Activated naive CD8-positive, alpha-beta T cell treated with anti-CD3 and anti-CD28 coated beads, Interleukin-2, amount 10 ng/mL, durations not matched to agents 7 days and 5 days (primary cell): ENCODE measurements at regions not wholly inside any gene's neighbourhood (a gene's known extent, or its start where the extent isn't known, plus 50 kb on each side); places are given as distances from the start of the nearest gene placed in this dataset.
"Not testable (repeated sequence)": the region's sequence is repeated elsewhere in the genome, so short reads cannot be mapped to it uniquely, and the experiment has no call there.

ENCODE experiments used
- ATAC-seq: fragments of 150-1000 bp; cut with Tn5 transposase; one replicate; pipeline ENCODE4 v1.10.0; 2021; ENCODE audit warnings: low read depth, moderate library complexity
- POLR2A ChIA-PET: fragments of 350-600 bp; sonication (Branson Sonifier 250); formaldehyde crosslinking; loops from one replicate; lab custom pipeline; 2021; ENCODE audit warnings: antibody characterized with exemption; lab: Charles Lee
- DNase-seq: peaks from one replicate; pipeline ENCODE4 v3.0.0; 2021
- H3K27ac Mint-ChIP-seq: one replicate; pipeline ENCODE4 v1.8.0; 2022; ENCODE audit warnings: mild to moderate bottlenecking, mixed read lengths
- H3K27me3 Mint-ChIP-seq: one replicate; pipeline ENCODE4 v1.8.0; 2022; ENCODE audit warnings: mild to moderate bottlenecking, moderate library complexity, mixed read lengths
- H3K36me3 Mint-ChIP-seq: one replicate; pipeline ENCODE4 v1.8.0; 2021; ENCODE audit warnings: mild to moderate bottlenecking, mixed read lengths
- H3K4me1 Mint-ChIP-seq: one replicate; pipeline ENCODE4 v1.8.0; 2021; ENCODE audit warnings: mixed read lengths
- H3K4me3 Mint-ChIP-seq: one replicate; pipeline ENCODE4 v1.8.0; 2022; ENCODE audit warnings: mild to moderate bottlenecking, moderate library complexity, mixed read lengths
- H3K9me3 Mint-ChIP-seq: one replicate; pipeline ENCODE4 v1.8.0; 2021; ENCODE audit warnings: mixed read lengths

GRCh38 chr6:12480379-12480778 is 190.2 kb downstream of the EDN1 start:
- Mint-ChIP-seq H3K27me3 (peaks cover 3% of the 10 kb centered on the region), H3K4me3 (no peak overlapping the region), H3K9me3 (no peaks in the 10 kb centered on the region), H3K27ac (no peak overlapping the region), H3K4me1 (peaks cover 3% of the 10 kb centered on the region), H3K36me3 (no peaks in the 10 kb centered on the region)
- DNase-seq: no peak
- POLR2A ChIA-PET: no interaction called here
- ATAC-seq: no peak

DNA sequence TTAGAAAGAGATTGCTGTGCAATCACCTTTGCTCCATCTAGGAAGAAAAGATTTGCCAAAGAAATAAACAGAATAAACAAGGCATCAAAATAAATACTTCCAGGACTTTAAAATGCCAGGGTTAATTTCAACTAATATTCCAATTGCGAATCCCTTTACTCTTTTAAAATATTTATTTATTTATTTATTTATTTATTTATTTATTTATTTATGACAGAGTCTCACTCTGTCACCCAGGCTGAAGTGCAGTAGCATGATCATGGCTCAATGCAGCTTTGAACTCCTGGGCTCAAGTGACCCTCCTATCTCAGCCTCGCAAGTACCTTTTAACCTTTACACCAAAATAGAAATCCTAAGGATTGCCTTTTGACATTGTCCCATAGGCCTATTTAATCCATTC is 191.1 kb downstream of the EDN1 start:
- no peak for ATAC-seq
- DNase-seq: no peak
- H3K9me3 Mint-ChIP-seq: no peaks in the 10 kb centered on the region
- H3K4me3 Mint-ChIP-seq: no peak overlapping the region
- H3K36me3 Mint-ChIP-seq: no peaks in the 10 kb centered on the region
- peaks cover 3% of the 10 kb centered on the region for H3K4me1 Mint-ChIP-seq
- H3K27me3 Mint-ChIP-seq: peaks cover under 1% of the 10 kb centered on the region
- H3K27ac Mint-ChIP-seq: no peak overlapping the region
- POLR2A ChIA-PET: no interaction called here

- Mint-ChIP-seq H3K9me3 (no peaks in the 10 kb centered on the region), H3K4me1 (peaks cover 3% of the 10 kb centered on the region), H3K36me3 (no peaks in the 10 kb centered on the region), H3K27ac (no peak overlapping the region), H3K4me3 (no peak overlapping the region), H3K27me3 (no peaks in the 10 kb centered on the region)
- DNase-seq: no peak
- no peak for ATAC-seq
- POLR2A ChIA-PET: no interaction called here
Observed at GRCh38 chr6:12481850-12482249, 191.7 kb downstream of the EDN1 start.

GRCh38 chr6:12482386-12483375 is 192.5 kb downstream of the EDN1 start:
- no peaks in the 10 kb centered on the region for H3K9me3 Mint-ChIP-seq
- H3K36me3 Mint-ChIP-seq: no peaks in the 10 kb centered on the region
- no peak overlapping the region for H3K27ac Mint-ChIP-seq
- no peak overlapping the region for H3K4me3 Mint-ChIP-seq
- DNase-seq: no peak
- H3K27me3 Mint-ChIP-seq: no peaks in the 10 kb centered on the region
- H3K4me1 Mint-ChIP-seq: peaks cover 3% of the 10 kb centered on the region
- no peak for ATAC-seq
- POLR2A ChIA-PET: interaction anchor here (0.6 kb wide), 1 partner anchor 173 kb away, joined by 3 read pairs; no protein-coding TSS in a partner anchor

- no peak for DNase-seq
- peak overlapping the region; percentile 52 for H3K4me3 Mint-ChIP-seq
Observed at GRCh38 chr6:12483712-12484111, 193.6 kb downstream of the EDN1 start.

GRCh38 chr6:12484519-12484918 is 194.4 kb downstream of the EDN1 start:
- Mint-ChIP-seq H3K36me3 (no peaks in the 10 kb centered on the region), H3K27ac (no peak overlapping the region), H3K4me3 (no peak overlapping the region), H3K9me3 (no peaks in the 10 kb centered on the region), H3K27me3 (no peaks in the 10 kb centered on the region), H3K4me1 (peaks cover 3% of the 10 kb centered on the region)
- POLR2A ChIA-PET: no interaction called here
- DNase-seq (no peak), ATAC-seq (no peak)

More at GRCh38 chr6:12483712-12484111, 193.6 kb downstream of the EDN1 start:
- ATAC-seq: peak; percentile 42
- Mint-ChIP-seq H3K27me3 (no peaks in the 10 kb centered on the region), H3K9me3 (no peaks in the 10 kb centered on the region), H3K27ac (no peak overlapping the region), H3K36me3 (no peaks in the 10 kb centered on the region), H3K4me1 (peaks cover 3% of the 10 kb centered on the region)
- POLR2A ChIA-PET: interaction anchor here (0.6 kb wide), 1 partner anchor 174 kb away, joined by 3 read pairs; no protein-coding TSS in a partner anchor

DNA sequence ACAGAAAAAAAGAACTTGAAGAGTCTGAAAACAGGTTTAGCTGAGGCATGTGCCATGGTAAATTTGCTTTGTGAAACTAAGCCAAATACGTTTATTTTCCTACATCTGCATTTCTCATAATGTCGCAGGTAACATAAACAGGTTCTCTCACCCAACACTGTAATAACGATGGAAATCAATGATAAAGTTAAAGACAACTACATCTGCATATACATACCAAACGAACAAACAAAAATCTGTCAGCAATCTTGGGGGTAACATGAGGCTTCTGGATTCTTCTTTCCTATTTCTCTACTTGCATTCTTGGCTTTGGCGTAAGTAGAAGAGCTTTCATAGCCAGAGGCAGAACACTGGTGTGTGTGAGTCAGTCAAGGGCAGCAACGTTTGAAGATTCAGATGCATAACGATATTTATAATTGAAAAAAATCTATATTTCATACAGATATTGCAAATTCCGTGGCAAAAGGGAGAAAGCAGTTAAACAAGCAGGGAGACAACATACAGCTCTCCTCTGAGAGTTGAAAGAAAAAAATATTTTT is 195.1 kb downstream of the EDN1 start:
- Mint-ChIP-seq H3K27ac (no peak overlapping the region), H3K36me3 (no peaks in the 10 kb centered on the region), H3K4me3 (no peak overlapping the region), H3K27me3 (no peaks in the 10 kb centered on the region), H3K9me3 (no peaks in the 10 kb centered on the region), H3K4me1 (peaks cover 3% of the 10 kb centered on the region)
- POLR2A ChIA-PET: no interaction called here
- DNase-seq: no peak
- no peak for ATAC-seq

GRCh38 chr6:12485837-12486236 is 195.7 kb downstream of the EDN1 start:
- POLR2A ChIA-PET: no interaction called here
- no peaks in the 10 kb centered on the region for H3K27me3 Mint-ChIP-seq

GRCh38 chr6:12490351-12490903 is 200.3 kb downstream of the EDN1 start:
- H3K27ac Mint-ChIP-seq: no peak overlapping the region
- ATAC-seq (no peak), DNase-seq (no peak)
- no peak overlapping the region for H3K4me3 Mint-ChIP-seq
- no peaks in the 10 kb centered on the region for H3K4me1 Mint-ChIP-seq
- no peaks in the 10 kb centered on the region for H3K27me3 Mint-ChIP-seq
- H3K9me3 Mint-ChIP-seq: no peaks in the 10 kb centered on the region
- no peaks in the 10 kb centered on the region for H3K36me3 Mint-ChIP-seq
- POLR2A ChIA-PET: no interaction called here

More at GRCh38 chr6:12485837-12486236, 195.7 kb downstream of the EDN1 start:
- H3K27ac Mint-ChIP-seq: no peak overlapping the region
- H3K36me3 Mint-ChIP-seq: no peaks in the 10 kb centered on the region
- DNase-seq (no peak), ATAC-seq (no peak)
- no peak overlapping the region for H3K4me3 Mint-ChIP-seq
- H3K4me1 Mint-ChIP-seq: peaks cover 3% of the 10 kb centered on the region
- H3K9me3 Mint-ChIP-seq: no peaks in the 10 kb centered on the region

DNA sequence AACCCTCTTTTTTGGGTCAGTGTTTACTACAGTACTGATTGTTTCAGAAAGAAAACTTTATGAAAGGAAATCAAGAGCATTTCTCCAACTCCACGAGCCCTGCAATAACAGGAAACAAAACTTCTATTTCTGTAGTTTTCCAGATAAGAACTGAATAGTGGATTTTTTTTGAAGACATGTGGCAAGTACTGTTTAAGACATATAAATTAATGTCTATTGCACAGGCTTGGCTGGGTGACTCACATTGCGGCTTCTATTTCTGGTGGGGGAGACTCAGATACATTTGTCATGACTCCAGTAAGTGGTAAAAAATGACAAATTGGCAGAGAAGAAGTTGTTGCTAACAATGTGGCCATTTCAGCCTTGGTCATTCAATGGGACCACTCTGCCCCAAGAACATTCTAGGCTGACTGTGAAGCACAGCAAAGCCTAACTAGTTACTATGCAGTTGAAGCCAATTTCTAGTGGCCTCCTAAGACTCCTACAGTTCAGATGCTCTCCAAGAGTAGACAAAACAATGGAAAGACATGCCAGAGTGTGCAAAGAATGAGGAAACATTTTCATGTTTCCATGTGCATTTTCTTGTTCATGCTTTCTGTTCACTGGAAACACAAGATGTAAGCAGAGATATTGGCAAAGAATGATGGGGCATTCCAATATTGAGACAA is 200.9 kb downstream of the EDN1 start:
- H3K27me3 Mint-ChIP-seq: no peaks in the 10 kb centered on the region
- no peaks in the 10 kb centered on the region for H3K4me1 Mint-ChIP-seq
- DNase-seq (no peak), ATAC-seq (no peak)
- H3K4me3 Mint-ChIP-seq: no peak overlapping the region
- POLR2A ChIA-PET: no interaction called here
- H3K9me3 Mint-ChIP-seq: no peaks in the 10 kb centered on the region
- no peak overlapping the region for H3K27ac Mint-ChIP-seq
- no peaks in the 10 kb centered on the region for H3K36me3 Mint-ChIP-seq

DNA sequence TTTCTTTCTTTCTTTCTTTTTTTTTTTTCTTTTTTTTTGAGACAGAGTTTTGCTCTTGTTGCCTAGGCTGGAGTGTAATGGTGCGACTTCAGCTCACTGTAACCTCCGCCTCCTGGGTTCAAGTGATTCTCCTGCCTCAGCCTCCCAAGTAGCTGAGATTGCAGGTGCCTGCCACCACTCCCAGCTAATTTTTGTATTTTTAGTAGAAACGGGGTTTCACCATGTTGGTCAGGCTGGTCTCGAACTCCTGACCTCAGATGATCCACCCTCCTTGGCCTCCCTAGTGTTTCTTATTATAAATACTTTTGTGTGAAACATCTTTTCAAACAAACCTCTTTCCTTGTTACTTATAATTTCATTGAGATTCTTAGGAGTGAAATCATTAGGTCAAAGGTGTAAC is 202.8 kb downstream of the EDN1 start:
- POLR2A ChIA-PET, ATAC-seq, DNase-seq, H3K4me3 Mint-ChIP-seq, H3K27ac Mint-ChIP-seq, H3K4me1 Mint-ChIP-seq, H3K36me3 Mint-ChIP-seq, H3K9me3 Mint-ChIP-seq, H3K27me3 Mint-ChIP-seq: not testable (repeated sequence)

DNA sequence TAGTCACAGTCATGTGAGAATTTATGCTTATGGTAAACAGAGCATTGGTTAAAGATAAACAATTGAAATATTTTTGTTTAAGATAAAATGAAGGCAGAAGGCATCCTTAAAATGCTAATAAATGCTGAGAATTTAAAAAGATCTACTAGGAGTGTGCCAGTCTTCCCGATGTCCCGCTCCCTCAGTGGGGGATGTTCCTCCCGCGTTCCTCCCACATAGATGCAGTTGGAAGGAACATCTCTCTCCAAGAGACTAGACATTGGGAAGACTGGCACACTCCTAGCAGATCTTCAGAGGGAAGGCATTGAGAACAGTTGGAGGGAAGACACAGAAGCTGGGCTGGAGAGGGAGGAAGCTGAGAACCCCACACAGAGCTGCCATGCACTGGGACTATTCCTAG is 203.3 kb downstream of the EDN1 start:
- H3K9me3 Mint-ChIP-seq: peaks cover 2% of the 10 kb centered on the region
- no peak for ATAC-seq

DNA sequence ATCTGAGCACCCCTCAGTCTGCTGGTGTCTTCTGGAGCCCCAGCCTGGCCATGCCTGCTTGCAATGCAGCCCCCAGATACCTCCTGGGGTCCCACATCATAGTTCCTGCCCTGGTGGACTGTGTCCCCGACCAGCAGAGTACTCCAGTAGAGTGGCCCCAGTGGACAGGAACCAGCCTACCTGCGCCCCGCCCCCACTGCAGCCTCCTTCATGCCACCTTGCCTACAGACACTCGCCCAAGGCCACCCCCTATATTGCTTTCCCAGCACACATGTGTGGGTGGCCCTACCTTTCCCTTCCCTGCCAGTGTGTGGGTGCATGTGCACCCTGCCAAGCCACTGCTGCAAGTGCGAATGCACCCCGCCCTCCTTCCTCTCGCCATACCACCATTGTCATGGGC is 204.0 kb downstream of the EDN1 start:
- H3K27ac Mint-ChIP-seq: no peak overlapping the region

More for the DNA sequence above, 203.3 kb downstream of the EDN1 start:
- DNase-seq: no peak
- no peak overlapping the region for H3K27ac Mint-ChIP-seq
- POLR2A ChIA-PET: no interaction called here
- H3K4me3 Mint-ChIP-seq: no peak overlapping the region
- H3K4me1 Mint-ChIP-seq: no peaks in the 10 kb centered on the region
- peaks cover 10% of the 10 kb centered on the region for H3K27me3 Mint-ChIP-seq
- H3K36me3 Mint-ChIP-seq: no peaks in the 10 kb centered on the region

More for the DNA sequence above, 204.0 kb downstream of the EDN1 start:
- Mint-ChIP-seq H3K9me3 (peaks cover 2% of the 10 kb centered on the region), H3K4me3 (no peak overlapping the region), H3K27me3 (peaks cover 14% of the 10 kb centered on the region), H3K36me3 (no peaks in the 10 kb centered on the region), H3K4me1 (no peaks in the 10 kb centered on the region)
- DNase-seq (no peak), ATAC-seq (no peak)
- POLR2A ChIA-PET: no interaction called here
